ENCODE measurements at regions not wholly inside any gene's neighbourhood (a gene's known extent, or its start where the extent isn't known, plus 50 kb on each side); places are given as distances from the start of the nearest gene placed in this dataset.

DNA sequence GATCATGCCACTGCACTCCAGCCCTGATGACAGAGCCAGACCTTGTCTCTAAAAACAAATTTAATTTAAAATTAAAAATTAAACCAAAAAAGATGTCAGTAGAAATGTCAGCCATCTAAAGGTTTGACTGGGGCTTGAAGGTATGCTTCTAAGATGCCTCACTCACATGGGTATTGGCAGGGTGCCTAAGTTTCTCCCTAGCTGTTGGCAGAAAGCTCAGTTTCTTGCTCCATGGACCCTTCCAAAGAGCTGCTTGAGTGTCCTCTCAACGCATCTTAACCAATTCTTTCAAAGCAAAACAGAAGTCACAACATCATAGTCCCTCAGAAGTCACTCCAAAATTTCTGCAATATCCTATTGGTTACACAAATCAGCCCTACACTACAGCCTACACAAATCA is 231.0 kb upstream of the ADGRL2 start:
- H3K9ac ChIP-seq (ENCODE audit: low read depth, low read length), result no peak overlapping the region
- H3K4me3 ChIP-seq (ENCODE audit: low read depth, low read length), result no peak overlapping the region
- no peaks in the 10 kb centered on the region for H3K36me3 ChIP-seq (ENCODE audit: control insufficient read depth, insufficient read depth, low read length)
- no peaks in the 10 kb centered on the region for H3K9me3 ChIP-seq (ENCODE audit: control insufficient read depth, insufficient read depth, low read length)
- H3K27me3 ChIP-seq (ENCODE audit: control insufficient read depth, insufficient read depth, low read length), result no peaks in the 10 kb centered on the region
- peaks cover 7% of the 10 kb centered on the region for H3K4me1 ChIP-seq (ENCODE audit: control insufficient read depth, insufficient read depth, low read length)

DNA sequence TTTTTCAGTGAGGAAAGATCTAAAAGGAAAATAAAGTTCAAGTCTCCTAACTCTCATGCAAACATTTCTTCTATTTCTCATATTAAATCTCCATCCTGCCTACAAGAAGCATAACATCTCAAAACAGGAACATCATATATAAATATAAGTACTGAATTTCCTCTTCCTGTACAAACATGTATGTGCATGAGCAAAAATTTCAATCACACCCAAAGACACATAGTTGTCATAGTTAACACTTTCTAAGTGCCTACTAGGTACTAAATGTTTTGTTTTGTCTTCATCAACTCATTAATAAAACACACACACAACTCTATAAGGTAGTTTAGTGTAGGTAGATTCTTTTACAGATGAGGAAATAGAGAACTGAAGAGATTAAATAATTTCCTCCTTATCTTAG is 237.1 kb upstream of the ADGRL2 start:
- no peak overlapping the region for H3K4me3 ChIP-seq (ENCODE audit: low read depth, low read length)
- H3K27me3 ChIP-seq (ENCODE audit: control insufficient read depth, insufficient read depth, low read length), result no peaks in the 10 kb centered on the region
- no peaks in the 10 kb centered on the region for H3K4me1 ChIP-seq (ENCODE audit: control insufficient read depth, insufficient read depth, low read length)
- H3K9me3 ChIP-seq (ENCODE audit: control insufficient read depth, insufficient read depth, low read length), result no peaks in the 10 kb centered on the region
- H3K9ac ChIP-seq (ENCODE audit: low read depth, low read length), result no peak overlapping the region
- H3K36me3 ChIP-seq (ENCODE audit: control insufficient read depth, insufficient read depth, low read length), result no peaks in the 10 kb centered on the region

DNA sequence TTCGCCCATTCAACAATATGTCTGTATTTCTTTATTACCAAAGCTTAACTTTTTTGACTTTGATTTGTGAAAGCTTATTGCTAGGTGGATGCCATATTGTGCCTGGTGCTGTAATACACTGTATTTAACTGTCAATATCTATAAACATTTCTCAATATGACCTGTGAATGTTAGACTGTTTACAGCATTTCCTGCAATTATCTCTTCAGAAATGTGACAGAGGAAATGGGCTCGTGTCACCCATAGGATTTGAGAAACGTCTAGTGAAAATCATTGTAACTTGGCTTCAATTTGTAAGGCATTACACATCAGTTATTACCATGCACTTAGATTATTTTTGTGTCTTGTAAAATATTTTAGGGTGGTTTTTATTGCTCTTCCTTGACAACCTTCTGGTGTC is 237.8 kb upstream of the ADGRL2 start:
- Histone ChIP-seq H3K4me1 (ENCODE audit: control insufficient read depth, insufficient read depth, low read length) (no peaks in the 10 kb centered on the region), H3K4me3 (ENCODE audit: low read depth, low read length) (no peak overlapping the region), H3K27me3 (ENCODE audit: control insufficient read depth, insufficient read depth, low read length) (no peaks in the 10 kb centered on the region), H3K9ac (ENCODE audit: low read depth, low read length) (no peak overlapping the region), H3K36me3 (ENCODE audit: control insufficient read depth, insufficient read depth, low read length) (no peaks in the 10 kb centered on the region), H3K9me3 (ENCODE audit: control insufficient read depth, insufficient read depth, low read length) (no peaks in the 10 kb centered on the region)

DNA sequence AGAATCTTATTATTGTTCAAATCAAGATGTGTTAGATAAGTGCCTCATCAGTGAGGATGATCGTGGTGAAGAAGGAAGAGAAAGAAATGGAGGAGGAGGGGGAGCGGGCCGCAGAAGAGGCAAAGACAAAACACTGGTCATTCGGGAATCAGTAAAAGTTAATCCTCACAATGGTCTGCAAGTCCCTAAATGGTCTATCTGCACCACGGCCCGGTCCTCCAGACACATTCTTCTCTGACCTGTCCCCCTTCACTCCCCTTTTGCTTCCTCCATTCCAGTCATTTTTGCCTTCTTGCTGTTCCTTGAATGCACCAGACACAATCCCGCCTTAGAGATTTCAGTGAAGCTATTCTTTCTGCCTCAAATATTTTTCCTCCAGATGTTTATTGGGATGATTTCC is 240.1 kb upstream of the ADGRL2 start:
- no peaks in the 10 kb centered on the region for H3K27me3 ChIP-seq (ENCODE audit: control insufficient read depth, insufficient read depth, low read length)

DNA sequence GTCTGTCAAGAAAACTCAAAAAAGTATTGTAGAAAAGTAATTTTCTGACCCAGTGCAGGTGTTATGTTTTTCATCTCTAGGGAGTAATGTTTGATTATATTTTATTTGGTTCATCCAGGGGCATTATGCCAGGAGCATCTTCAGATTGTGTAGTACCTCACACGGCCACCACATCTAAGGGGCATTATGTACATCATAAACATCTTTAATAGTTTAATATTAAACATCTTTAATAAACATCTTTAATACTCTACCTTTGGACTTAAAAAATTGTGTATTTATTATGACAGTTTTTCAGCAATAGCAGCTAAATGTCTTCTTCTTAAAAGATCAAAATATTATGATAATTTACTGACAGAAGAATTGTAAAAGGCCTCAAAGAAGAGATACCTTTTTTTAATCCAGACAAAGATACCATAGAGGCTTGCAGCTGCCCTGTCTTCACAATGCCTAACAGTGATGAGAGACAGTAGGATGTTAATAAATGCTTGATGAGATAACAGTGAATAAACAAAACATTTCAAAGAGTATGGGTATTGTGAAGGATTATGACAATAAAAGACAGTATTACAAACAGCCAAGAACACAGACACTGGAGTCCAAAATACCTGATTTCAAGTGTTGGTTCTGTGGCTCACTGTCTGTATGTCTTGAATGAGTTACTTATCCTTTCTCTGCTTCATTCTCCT is 240.9 kb upstream of the ADGRL2 start:
- H3K27me3 ChIP-seq (ENCODE audit: control insufficient read depth, insufficient read depth, low read length), result no peaks in the 10 kb centered on the region

More for the DNA sequence above, 240.1 kb upstream of the ADGRL2 start:
- Histone ChIP-seq H3K4me3 (ENCODE audit: low read depth, low read length) (no peak overlapping the region), H3K9ac (ENCODE audit: low read depth, low read length) (no peak overlapping the region), H3K4me1 (ENCODE audit: control insufficient read depth, insufficient read depth, low read length) (peaks cover 2% of the 10 kb centered on the region), H3K36me3 (ENCODE audit: control insufficient read depth, insufficient read depth, low read length) (no peaks in the 10 kb centered on the region), H3K9me3 (ENCODE audit: control insufficient read depth, insufficient read depth, low read length) (no peaks in the 10 kb centered on the region)

DNA sequence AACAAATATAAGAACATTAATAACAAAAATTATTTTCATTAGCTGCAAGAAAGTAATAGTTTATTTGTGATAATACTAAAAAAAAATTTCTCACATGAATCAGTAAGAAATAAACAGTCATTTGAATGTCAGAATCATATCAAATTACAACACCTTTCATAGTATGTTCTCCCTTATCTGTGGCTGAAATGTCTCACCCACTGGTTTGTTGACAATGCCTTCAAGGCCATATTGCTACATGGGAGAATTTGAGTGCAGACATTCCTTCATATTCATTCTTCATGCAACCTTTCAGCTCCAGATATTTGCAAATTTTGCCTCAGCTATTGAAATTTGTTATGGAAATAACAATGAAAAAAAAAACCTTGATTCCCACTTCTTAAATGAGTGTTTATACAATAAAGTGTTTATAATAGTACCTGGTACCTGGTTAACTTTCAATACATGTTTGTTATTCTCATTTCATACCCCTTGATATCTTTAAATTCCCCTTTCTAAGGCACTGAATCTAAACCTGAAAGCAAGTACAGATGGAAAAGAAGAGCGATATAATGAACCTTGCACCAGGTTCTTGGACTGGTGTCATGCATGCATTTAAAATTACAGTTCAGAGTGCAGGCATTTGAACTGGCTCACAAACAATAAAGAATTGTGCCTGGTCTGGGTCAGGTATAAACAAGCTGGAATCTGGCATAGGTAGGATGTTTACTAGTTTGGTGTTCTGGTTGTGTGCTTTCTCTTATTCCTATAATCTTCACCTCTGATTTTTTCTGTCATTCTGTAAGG is 242.2 kb upstream of the ADGRL2 start:
- Histone ChIP-seq H3K36me3 (ENCODE audit: control insufficient read depth, insufficient read depth, low read length) (no peaks in the 10 kb centered on the region), H3K27me3 (ENCODE audit: control insufficient read depth, insufficient read depth, low read length) (no peaks in the 10 kb centered on the region), H3K4me1 (ENCODE audit: control insufficient read depth, insufficient read depth, low read length) (peaks cover 3% of the 10 kb centered on the region)

More for the DNA sequence above, 240.9 kb upstream of the ADGRL2 start:
- no peak overlapping the region for H3K9ac ChIP-seq (ENCODE audit: low read depth, low read length)
- no peak overlapping the region for H3K4me3 ChIP-seq (ENCODE audit: low read depth, low read length)
- no peaks in the 10 kb centered on the region for H3K9me3 ChIP-seq (ENCODE audit: control insufficient read depth, insufficient read depth, low read length)
- H3K36me3 ChIP-seq (ENCODE audit: control insufficient read depth, insufficient read depth, low read length), result no peaks in the 10 kb centered on the region
- H3K4me1 ChIP-seq (ENCODE audit: control insufficient read depth, insufficient read depth, low read length), result peaks cover 3% of the 10 kb centered on the region

DNA sequence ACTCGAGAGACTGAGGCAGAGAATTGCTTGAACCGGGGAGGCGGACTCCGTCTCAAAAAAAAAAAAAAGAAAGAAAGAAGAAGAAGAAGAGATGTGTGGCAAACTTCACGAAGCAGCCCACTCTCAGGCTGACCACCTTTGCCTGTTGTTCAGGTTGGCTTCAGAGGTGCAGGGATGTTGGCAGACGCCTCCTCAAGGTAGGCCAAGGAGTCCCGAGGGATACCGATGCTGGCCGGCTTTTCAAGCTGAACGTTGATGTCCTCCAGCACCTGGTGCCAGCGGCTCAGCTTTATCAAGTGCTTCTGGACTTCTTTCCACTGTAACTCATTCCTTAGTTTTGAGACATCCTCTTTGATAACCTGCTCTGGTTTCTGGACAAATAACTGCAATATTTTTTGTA is 243.8 kb upstream of the ADGRL2 start:
- Histone ChIP-seq H3K4me1 (ENCODE audit: control insufficient read depth, insufficient read depth, low read length) (peaks cover 3% of the 10 kb centered on the region), H3K9me3 (ENCODE audit: control insufficient read depth, insufficient read depth, low read length) (no peaks in the 10 kb centered on the region), H3K4me3 (ENCODE audit: low read depth, low read length) (no peak overlapping the region), H3K36me3 (ENCODE audit: control insufficient read depth, insufficient read depth, low read length) (no peaks in the 10 kb centered on the region), H3K27me3 (ENCODE audit: control insufficient read depth, insufficient read depth, low read length) (no peaks in the 10 kb centered on the region), H3K9ac (ENCODE audit: low read depth, low read length) (no peak overlapping the region)

More for the DNA sequence above, 242.2 kb upstream of the ADGRL2 start:
- Histone ChIP-seq H3K9me3 (ENCODE audit: control insufficient read depth, insufficient read depth, low read length) (no peaks in the 10 kb centered on the region), H3K9ac (ENCODE audit: low read depth, low read length) (no peak overlapping the region), H3K4me3 (ENCODE audit: low read depth, low read length) (no peak overlapping the region)

DNA sequence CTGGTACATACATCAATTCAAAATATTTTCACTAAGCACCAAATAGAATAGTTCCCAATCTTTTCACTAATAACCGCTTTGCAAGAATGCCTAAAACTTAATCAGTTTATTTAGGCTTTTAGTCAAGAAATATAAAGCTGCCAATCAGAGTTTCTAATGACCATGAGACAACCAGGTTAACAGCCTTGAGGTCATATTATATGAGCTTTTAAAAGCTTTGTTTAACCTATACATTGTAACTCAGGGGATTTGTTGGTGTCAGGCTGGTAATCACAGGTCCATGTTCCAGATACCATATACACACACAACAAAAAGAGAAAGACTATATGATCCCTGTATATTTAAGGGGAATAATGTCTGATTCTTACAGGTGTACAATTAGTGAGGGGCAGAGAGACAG is 246.2 kb upstream of the ADGRL2 start:
- H3K9ac ChIP-seq (ENCODE audit: low read depth, low read length), result no peak overlapping the region
- H3K36me3 ChIP-seq (ENCODE audit: control insufficient read depth, insufficient read depth, low read length), result no peaks in the 10 kb centered on the region
- H3K27me3 ChIP-seq (ENCODE audit: control insufficient read depth, insufficient read depth, low read length), result no peaks in the 10 kb centered on the region
- peaks cover 6% of the 10 kb centered on the region for H3K4me1 ChIP-seq (ENCODE audit: control insufficient read depth, insufficient read depth, low read length)
- no peak overlapping the region for H3K4me3 ChIP-seq (ENCODE audit: low read depth, low read length)
- H3K9me3 ChIP-seq (ENCODE audit: control insufficient read depth, insufficient read depth, low read length), result no peaks in the 10 kb centered on the region

DNA sequence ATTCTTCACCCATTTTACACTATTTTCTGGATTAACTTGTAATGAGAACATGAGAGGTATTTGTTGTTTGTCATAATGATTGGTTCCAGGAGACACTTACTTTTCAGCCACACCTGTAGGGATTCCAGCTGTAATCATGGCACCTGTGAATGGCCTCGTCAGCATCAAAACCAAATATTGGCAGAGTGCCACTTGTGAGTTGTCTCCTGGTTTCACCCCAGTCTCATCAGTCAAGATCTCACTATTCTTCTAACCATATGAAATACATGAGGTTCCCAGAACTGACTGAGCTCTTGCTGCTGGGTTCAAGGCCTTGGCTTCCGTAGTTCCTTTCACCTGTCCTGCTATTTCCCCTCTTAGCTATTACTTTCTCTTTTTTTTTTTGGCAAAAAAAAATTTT is 246.6 kb upstream of the ADGRL2 start:
- no peaks in the 10 kb centered on the region for H3K36me3 ChIP-seq (ENCODE audit: control insufficient read depth, insufficient read depth, low read length)
- H3K9me3 ChIP-seq (ENCODE audit: control insufficient read depth, insufficient read depth, low read length), result no peaks in the 10 kb centered on the region
- peaks cover 10% of the 10 kb centered on the region for H3K4me1 ChIP-seq (ENCODE audit: control insufficient read depth, insufficient read depth, low read length)
- no peak overlapping the region for H3K4me3 ChIP-seq (ENCODE audit: low read depth, low read length)
- H3K9ac ChIP-seq (ENCODE audit: low read depth, low read length), result no peak overlapping the region
- no peaks in the 10 kb centered on the region for H3K27me3 ChIP-seq (ENCODE audit: control insufficient read depth, insufficient read depth, low read length)

DNA sequence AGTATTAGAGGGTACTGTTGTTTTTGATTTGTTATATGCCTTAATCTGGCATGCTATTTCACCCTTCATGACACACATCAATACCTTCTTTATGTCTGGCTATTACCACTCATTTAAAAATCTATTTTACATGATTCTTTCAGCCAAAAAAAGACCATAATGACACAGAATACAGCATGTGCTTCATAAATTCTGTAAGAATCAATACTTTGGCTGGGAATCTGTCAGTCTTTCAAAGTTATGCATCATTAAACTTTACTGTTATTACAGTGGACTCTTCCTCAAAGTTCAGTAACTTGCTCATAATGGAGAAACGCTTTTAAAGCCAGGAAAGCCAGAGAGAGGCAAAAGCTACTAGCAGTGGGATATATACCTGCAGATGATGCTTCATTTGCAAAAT is 247.2 kb upstream of the ADGRL2 start:
- H3K4me3 ChIP-seq (ENCODE audit: low read depth, low read length), result no peak overlapping the region
- no peaks in the 10 kb centered on the region for H3K36me3 ChIP-seq (ENCODE audit: control insufficient read depth, insufficient read depth, low read length)
- H3K9ac ChIP-seq (ENCODE audit: low read depth, low read length), result no peak overlapping the region
- no peaks in the 10 kb centered on the region for H3K9me3 ChIP-seq (ENCODE audit: control insufficient read depth, insufficient read depth, low read length)
- H3K4me1 ChIP-seq (ENCODE audit: control insufficient read depth, insufficient read depth, low read length), result peaks cover 16% of the 10 kb centered on the region
- no peaks in the 10 kb centered on the region for H3K27me3 ChIP-seq (ENCODE audit: control insufficient read depth, insufficient read depth, low read length)

DNA sequence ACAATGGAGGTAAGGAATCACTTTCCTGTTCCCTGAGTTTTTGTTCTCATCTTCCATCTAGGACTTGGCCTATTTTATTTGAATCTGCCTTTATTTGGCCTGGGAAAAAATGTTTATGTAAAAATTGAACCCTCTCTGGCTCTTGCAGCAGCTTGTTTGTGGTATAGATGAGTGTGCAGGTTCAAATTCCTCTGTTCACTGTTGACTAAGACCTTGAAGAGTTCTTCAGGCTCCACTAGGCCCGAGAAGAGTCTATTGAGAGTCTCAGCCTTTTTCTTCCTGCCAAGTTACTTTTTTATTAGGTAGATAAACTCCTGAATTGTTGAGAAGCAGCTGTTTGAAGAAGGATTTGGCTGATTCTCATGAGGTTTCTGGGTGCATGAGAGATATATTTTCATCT is 248.8 kb upstream of the ADGRL2 start:
- H3K4me1 ChIP-seq (ENCODE audit: control insufficient read depth, insufficient read depth, low read length), result peaks cover 28% of the 10 kb centered on the region
- H3K9me3 ChIP-seq (ENCODE audit: control insufficient read depth, insufficient read depth, low read length), result no peaks in the 10 kb centered on the region
- H3K36me3 ChIP-seq (ENCODE audit: control insufficient read depth, insufficient read depth, low read length), result no peaks in the 10 kb centered on the region
- no peaks in the 10 kb centered on the region for H3K27me3 ChIP-seq (ENCODE audit: control insufficient read depth, insufficient read depth, low read length)
- no peak overlapping the region for H3K9ac ChIP-seq (ENCODE audit: low read depth, low read length)
- H3K4me3 ChIP-seq (ENCODE audit: low read depth, low read length), result no peak overlapping the region

DNA sequence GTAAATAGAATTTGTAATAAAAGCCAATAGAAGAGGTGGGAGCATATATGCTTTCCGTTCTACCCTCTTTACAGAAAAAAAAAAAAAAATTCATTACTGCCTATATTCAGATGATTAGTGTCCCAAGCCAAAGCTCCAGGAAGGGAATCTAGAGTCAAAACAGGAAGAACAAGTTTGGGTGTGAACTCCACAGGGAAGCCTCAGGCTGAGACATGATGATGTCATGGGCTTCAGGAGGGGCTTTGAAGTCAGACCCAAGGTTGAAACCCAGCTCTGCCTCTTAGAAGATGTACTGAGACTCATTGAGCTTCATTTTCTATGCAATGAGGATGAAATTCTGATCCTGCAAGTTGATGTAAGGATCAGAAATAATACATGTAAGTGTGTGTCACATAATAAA is 250.0 kb upstream of the ADGRL2 start:
- Histone ChIP-seq H3K4me3 (ENCODE audit: low read depth, low read length) (no peak overlapping the region), H3K27me3 (ENCODE audit: control insufficient read depth, insufficient read depth, low read length) (no peaks in the 10 kb centered on the region), H3K9ac (ENCODE audit: low read depth, low read length) (no peak overlapping the region), H3K9me3 (ENCODE audit: control insufficient read depth, insufficient read depth, low read length) (no peaks in the 10 kb centered on the region), H3K4me1 (ENCODE audit: control insufficient read depth, insufficient read depth, low read length) (peaks cover 32% of the 10 kb centered on the region), H3K36me3 (ENCODE audit: control insufficient read depth, insufficient read depth, low read length) (no peaks in the 10 kb centered on the region)

Measured in iPS-15b (cell line).